Gastrocnemius medialis (tissue), 4 donors: ENCODE measurements at regions not wholly inside any gene's neighbourhood (a gene's known extent, or its start where the extent isn't known, plus 50 kb on each side); places are given as distances from the start of the nearest gene placed in this dataset.
"Not testable (repeated sequence)": the region's sequence is repeated elsewhere in the genome, so short reads cannot be mapped to it uniquely, and the experiment has no call there.

Source experiments
- ATAC-seq, 2 donors: fragments of 150-250 bp; one replicate each; pipeline ENCODE4 v1.9.1; 2016
- DNase-seq, 2 donors: peaks; one replicate each; pipeline ENCODE4 v3.0.0-alpha.2; 2019
- H3K27ac ChIP-seq, 4 donors: fragments of 200-600 bp; sonication (generic); 1 replicate in 1 of 4; 2 replicates in 3 of 4; pipeline ENCODE4 v1.5.1; 2016 to 2018; ENCODE audit warnings: mild to moderate bottlenecking in 2 of 4, moderate library complexity in 1 of 4
- H3K27me3 ChIP-seq, 3 donors: fragments of 200-600 bp; sonication (generic) in 2 of 3; 1 replicate in 1 of 3; 2 replicates in 2 of 3; pipeline versions ENCODE4 v1.5.1 to v1.6.0; 2016 to 2019; ENCODE audit warnings: mild to moderate bottlenecking in 1 of 3, moderate library complexity in 1 of 3
- H3K36me3 ChIP-seq, 2 donors: fragments of 200-600 bp; sonication (generic) in 1 of 2; one replicate each; pipeline ENCODE4 v1.5.1; 2017 to 2018
- H3K4me1 ChIP-seq, 2 donors: fragments of 200-600 bp; sonication (generic) in 1 of 2; one replicate each; pipeline ENCODE4 v1.5.1; 2016 to 2017; ENCODE audit warnings: mild to moderate bottlenecking in 2 of 2
- H3K4me3 ChIP-seq, 4 donors: fragments of 200-600 bp; sonication (generic) in 3 of 4; 1 replicate in 1 of 4; 2 replicates in 3 of 4; pipeline ENCODE4 v1.5.1; 2016 to 2019; ENCODE audit warnings: mild to moderate bottlenecking in 2 of 4
- H3K9me3 ChIP-seq, 3 donors: fragments of 200-600 bp; sonication (generic) in 2 of 3; 1 replicate in 1 of 3; 2 replicates in 2 of 3; pipeline ENCODE4 v1.5.1; 2016 to 2019
- in situ Hi-C, 4 donors: fragments of 200-750 bp; cut with MboI; loops; one replicate each; pipeline versions ENCODE4 v1.15.0 to v1.8.0; 2017; ENCODE audit warnings: low sequenced_read_pairs in 4 of 4
- intact Hi-C: fragments of 100-400 bp; cut with DNase I; formaldehyde crosslinking; loops from one replicate; pipeline ENCODE4 v1.15.1; 2023; ENCODE audit warnings: low total_unique reads

DNA sequence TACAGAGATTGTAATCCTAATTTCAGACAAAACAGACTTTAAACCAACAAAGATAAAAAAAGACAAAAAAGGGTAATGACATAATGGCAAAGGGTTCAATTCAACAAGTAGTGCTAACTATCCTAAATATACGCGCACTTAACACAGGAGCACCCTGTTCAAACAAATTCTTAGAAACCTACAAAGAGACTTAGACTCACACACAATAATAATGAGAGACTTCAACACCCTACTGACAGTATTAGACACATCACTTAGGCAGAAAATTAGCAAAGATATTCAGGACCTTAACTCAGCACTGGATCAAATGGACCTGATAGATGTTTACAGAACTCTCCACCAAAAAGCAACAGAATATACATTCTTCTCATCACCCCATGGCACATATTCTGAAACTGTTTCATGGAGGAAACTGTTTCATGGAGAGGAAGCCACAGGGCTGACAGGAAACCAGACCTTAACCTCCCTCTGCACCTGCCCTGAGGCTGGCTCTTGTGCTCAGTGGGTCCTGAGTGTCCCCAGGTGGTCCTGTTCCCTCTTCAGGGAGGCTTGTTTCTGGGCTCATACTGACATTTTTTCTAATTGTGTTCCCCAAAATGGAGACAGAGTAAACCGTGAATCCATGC, 54.7 kb downstream of the OR4M2 start:
- H3K27me3 ChIP-seq, in situ Hi-C loops, H3K4me3 ChIP-seq, H3K27ac ChIP-seq, ATAC-seq, H3K36me3 ChIP-seq, H3K9me3 ChIP-seq, intact Hi-C loops, DNase-seq, H3K4me1 ChIP-seq: not testable (repeated sequence)

DNA sequence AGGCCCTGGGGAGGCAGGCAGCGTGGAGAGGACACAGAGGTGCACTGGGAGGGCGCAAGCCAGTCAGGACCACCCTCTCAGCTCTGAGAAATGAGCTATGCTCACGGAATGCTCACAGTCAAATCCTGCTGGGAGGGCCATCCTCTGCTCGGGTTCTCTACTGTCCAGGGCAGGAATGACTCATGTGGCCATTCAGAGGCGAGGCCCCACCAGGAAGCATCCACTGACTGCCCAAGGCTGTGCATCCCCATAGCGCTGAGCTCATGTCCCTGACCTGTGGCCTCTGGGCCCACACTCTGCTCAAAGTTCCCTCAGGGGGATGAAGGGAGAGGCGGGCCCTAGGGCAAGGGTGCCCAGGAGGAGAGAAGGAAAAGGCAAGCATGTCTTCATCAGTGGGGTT, 57.2 kb downstream of the OR4M2 start:
- H3K27ac ChIP-seq, H3K9me3 ChIP-seq, H3K4me3 ChIP-seq, H3K4me1 ChIP-seq, intact Hi-C loops, DNase-seq, in situ Hi-C loops, H3K27me3 ChIP-seq, ATAC-seq, H3K36me3 ChIP-seq: not testable (repeated sequence)

DNA sequence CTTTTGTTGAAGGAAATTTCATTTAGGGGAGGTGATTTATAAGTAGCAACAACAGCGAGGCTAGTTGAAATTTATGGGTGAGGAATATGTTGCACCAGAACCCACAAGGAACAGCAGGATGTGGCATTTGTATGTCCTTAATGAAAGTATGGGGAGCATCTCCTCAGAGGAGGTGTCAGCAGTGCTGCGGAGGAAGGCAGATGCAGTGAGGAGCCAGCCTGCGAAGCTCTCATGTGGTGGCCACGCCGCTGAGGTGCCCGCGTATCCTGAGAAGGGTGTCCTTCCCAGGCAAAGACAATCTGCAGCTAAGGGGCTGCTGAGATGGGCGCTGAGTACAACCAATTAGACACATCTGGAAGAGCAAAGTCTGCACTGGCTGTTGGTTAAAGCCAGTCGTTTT, 60.8 kb downstream of the OR4M2 start:
- in situ Hi-C loops, H3K9me3 ChIP-seq, H3K4me3 ChIP-seq, intact Hi-C loops, H3K27ac ChIP-seq, H3K27me3 ChIP-seq, H3K36me3 ChIP-seq, H3K4me1 ChIP-seq, DNase-seq, ATAC-seq: not testable (repeated sequence)

DNA sequence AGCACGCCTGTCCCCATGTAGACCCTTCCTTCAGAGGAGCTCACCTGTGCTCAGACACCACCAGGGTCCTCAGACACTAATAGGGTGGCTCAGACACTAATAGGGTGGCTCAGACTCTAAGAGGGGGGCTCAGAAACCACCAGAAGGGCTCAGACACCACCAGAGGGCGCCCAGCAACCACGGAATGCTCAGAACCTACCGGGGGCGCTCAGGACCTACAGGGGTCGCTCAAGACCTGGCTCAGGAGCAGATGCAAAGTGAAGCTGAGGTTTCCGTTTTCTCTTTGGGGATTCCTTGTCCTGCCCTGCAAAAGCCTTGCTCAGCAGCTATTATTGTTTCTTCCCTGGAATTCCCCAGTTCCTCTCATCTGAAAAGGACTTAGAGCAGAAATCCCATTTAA, 67.8 kb downstream of the OR4M2 start:
- H3K36me3 ChIP-seq, H3K4me1 ChIP-seq, intact Hi-C loops, in situ Hi-C loops, H3K27ac ChIP-seq, ATAC-seq, H3K27me3 ChIP-seq, H3K9me3 ChIP-seq, H3K4me3 ChIP-seq, DNase-seq: not testable (repeated sequence)

DNA sequence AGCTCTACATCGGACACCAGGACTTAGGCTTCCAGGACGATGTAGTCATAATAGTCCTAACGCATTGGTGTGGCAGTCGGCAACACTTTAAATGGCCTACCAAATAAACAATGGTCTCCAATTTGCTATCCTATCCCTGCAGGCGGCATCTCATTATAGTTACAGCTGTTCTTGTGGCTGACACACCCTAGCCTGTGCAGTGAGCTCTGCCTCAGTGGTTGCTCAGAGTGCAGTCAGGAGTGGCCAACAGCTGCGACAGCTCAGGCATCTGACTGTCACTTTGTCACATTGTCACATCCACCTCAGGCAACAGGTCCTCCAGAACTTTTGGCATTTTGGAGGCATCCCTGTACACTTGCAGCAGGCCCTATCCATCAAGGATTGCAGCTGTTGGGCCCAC, 77.9 kb downstream of the OR4M2 start:
- H3K36me3 ChIP-seq, DNase-seq, H3K27me3 ChIP-seq, H3K27ac ChIP-seq, intact Hi-C loops, in situ Hi-C loops, ATAC-seq, H3K4me3 ChIP-seq, H3K9me3 ChIP-seq, H3K4me1 ChIP-seq: not testable (repeated sequence)

DNA sequence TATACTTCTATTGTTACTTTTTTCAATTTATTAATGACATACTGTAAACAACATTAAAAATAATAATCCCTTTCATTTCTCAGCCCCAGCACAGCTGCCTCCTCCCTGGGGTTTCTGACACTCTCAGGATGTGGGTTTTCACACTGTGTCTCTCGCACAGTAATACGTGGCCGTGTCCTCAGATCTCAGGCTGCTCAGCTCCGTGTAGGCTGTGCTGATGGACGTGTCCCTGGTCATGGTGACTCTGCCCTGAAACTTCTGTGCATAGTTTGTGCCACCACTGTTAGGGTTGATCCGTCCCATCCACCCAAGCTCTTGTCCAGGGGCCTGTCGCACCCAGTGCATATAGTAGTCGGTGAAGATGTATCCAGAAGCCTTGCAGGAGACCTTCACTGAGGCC, 80.0 kb downstream of the OR4M2 start:
- H3K27ac ChIP-seq, H3K36me3 ChIP-seq, H3K27me3 ChIP-seq, H3K4me1 ChIP-seq, intact Hi-C loops, ATAC-seq, H3K9me3 ChIP-seq, H3K4me3 ChIP-seq, in situ Hi-C loops, DNase-seq: not testable (repeated sequence)

DNA sequence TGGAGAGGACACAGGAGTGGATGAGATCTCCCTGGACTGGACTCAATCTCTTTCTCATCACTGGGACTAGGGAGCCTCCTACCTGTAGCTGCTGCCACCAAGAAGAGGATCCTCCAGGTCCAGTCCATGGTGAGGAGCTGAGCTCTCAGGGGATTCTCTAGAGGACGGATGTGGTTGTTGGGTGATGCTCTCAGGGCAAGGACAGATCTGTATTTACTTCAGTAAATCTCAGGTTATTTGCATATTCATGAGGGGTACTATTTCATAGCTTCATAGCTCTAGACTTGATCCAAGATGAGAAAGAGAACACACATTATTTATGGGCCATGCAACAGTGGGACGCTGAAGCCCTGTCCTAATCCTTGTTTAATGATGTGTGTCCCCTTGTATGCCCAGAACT, 80.4 kb downstream of the OR4M2 start:
- DNase-seq, H3K36me3 ChIP-seq, in situ Hi-C loops, H3K27ac ChIP-seq, H3K4me1 ChIP-seq, intact Hi-C loops, H3K4me3 ChIP-seq, ATAC-seq, H3K27me3 ChIP-seq, H3K9me3 ChIP-seq: not testable (repeated sequence)

DNA sequence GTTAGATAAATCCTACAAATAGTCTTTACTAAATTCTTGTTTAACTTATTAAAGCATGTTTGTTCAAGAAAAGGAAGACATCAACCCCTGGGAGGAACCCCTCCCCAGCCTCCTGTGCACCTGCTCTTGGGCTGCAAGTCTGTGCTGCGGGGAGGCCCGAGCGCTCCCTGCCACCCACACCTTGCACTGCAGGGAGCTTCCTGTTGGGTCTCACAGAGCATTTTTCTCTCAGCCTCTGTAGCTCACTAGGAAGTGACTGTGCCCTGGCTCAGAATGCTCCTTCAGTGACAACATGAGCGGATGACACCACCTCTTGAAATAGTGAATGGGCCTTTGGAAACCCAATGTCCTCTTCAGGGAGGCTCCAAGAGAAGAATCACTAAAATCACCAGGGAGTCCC, 81.1 kb downstream of the OR4M2 start:
- H3K4me1 ChIP-seq, intact Hi-C loops, H3K9me3 ChIP-seq, H3K36me3 ChIP-seq, H3K27ac ChIP-seq, DNase-seq, ATAC-seq, in situ Hi-C loops, H3K4me3 ChIP-seq, H3K27me3 ChIP-seq: not testable (repeated sequence)

DNA sequence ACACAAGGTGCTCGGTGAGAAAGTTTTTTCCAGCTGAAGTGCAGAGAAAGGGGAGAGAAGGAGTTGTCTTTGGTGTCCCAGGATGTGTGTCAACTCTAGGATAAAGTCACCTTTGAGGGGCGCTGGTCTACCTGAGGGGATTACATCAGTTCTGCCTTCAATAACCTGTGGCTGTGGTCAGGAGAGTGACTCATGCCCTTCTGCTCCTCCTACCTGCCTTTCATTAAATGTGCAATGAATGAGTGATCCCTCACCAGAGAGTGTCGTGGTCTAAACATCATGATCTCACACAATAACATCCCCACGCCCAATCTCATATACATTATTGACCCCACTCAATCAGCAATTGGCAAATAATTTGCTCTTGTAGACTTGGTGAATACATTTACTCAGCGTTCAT, 83.4 kb downstream of the OR4M2 start:
- not testable (repeated sequence) for ATAC-seq

DNA sequence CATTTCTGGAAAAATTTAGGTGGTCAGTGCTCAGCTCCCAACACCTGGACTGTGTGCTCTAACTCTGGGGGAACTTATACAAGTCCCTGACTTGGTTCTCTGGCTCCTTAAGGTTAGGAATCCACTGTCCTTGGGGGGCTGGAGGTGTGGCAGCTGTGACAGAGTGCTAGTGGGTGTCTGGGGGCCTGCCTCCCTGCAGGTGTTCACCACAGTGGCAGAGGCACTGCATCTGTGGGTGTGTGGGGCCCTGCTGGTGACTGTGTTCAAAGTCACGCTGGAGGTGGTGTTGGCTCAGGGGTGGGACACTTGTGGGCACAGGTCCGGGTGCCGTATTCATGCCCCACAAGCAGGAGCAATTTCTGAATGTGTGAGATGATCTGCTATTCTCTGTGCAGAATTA, 87.2 kb downstream of the OR4M2 start:
- H3K36me3 ChIP-seq, H3K27ac ChIP-seq, H3K4me3 ChIP-seq, intact Hi-C loops, H3K4me1 ChIP-seq, ATAC-seq, in situ Hi-C loops, DNase-seq, H3K27me3 ChIP-seq, H3K9me3 ChIP-seq: not testable (repeated sequence)

More for the DNA sequence above, 83.4 kb downstream of the OR4M2 start:
- H3K36me3 ChIP-seq, intact Hi-C loops, in situ Hi-C loops, H3K4me1 ChIP-seq, DNase-seq, H3K9me3 ChIP-seq, H3K4me3 ChIP-seq, H3K27ac ChIP-seq, H3K27me3 ChIP-seq: not testable (repeated sequence)

DNA sequence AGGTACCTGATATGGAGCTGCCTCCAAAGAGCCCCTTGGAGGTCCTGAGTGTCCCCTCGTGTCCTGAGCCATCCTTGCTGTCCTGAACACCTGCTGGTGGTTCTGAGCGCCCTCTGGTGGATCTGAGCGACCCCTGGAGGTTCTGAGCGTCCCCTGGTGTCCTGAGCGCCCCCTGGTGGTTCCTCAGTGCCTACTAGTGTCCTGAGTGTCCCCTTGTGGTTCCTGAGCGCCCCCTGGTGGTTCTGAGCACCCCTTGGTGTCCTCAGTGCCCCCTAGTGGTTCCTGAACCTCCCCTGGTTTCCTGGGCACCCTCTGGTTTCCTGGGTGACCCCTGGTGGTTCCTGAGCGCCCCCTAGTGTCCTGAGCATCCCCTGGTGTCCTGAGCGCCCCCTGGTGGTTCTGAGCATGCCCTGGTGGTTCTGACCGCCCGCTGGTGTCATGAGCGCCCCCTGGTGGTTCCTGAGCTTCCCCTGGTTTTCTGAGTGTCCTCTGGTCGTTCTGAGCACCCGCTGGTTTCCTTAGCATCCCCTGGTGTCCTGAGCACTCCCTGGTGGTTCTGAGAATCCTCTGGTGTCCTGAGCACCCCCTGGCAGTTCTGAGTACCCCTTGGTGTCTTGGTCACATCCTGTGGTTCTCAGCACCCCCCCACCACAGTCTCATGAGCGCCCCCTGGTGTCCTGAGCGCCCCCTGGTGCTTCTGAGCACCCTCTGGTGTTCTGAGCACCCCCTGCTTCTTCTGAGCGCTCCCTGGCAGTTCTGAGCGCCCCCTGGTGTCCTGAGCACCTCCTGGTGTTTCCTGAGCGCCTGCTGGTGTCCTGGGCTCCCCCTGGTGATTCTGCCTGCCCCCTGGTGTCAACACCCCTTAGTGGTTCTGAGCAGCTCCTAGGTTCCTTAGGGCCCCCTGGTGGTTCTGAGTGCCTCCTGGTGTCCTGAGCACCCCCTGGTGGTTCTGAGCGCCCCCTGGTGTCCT, 93.0 kb downstream of the OR4M2 start:
- in situ Hi-C loops: not testable (repeated sequence)

DNA sequence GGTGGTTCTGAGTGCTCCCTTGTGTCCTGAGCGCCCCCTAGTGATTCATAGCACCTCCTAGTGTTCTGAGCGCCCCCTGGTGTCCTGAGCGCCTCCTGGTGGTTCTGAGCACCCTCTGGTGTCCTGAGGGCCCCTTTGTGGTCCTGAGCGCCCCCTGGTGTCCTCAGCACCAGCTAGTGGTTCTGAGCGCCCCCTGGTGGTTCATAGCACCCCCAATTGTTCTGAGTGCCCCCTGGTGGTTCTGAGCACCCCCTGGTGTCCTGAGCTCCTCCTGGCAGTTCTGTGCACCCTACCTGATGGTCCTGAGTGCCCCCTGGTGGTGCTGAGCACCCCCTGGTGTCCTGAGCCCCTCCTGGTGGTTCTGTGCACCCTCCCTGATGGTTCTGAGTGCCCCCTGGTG, 93.8 kb downstream of the OR4M2 start:
- H3K9me3 ChIP-seq, in situ Hi-C loops, intact Hi-C loops, H3K36me3 ChIP-seq, H3K27me3 ChIP-seq, H3K4me3 ChIP-seq, H3K27ac ChIP-seq, ATAC-seq, DNase-seq, H3K4me1 ChIP-seq: not testable (repeated sequence)

More for the DNA sequence above, 93.0 kb downstream of the OR4M2 start:
- H3K27ac ChIP-seq, H3K27me3 ChIP-seq, H3K9me3 ChIP-seq, ATAC-seq, H3K4me1 ChIP-seq, DNase-seq, H3K36me3 ChIP-seq, H3K4me3 ChIP-seq, intact Hi-C loops: not testable (repeated sequence)
